SK-N-MC (cell line): ENCODE measurements at regions not wholly inside any gene's neighbourhood (a gene's known extent, or its start where the extent isn't known, plus 50 kb on each side); places are given as distances from the start of the nearest gene placed in this dataset.

ENCODE experiments used
- DNase-seq: peaks from one replicate; pipeline ENCODE4 v3.0.0-alpha.2; 2011; ENCODE audit warnings: low read depth, low spot score
- H3K27ac ChIP-seq: fragments of 200-600 bp; sonication (generic); 2 replicates; pipeline ENCODE4 v1.5.1; 2016; ENCODE audit warnings: mixed run types
- H3K36me3 ChIP-seq: fragments of 200-600 bp; sonication (generic); 2 replicates; pipeline ENCODE4 v1.6.1; 2017; ENCODE audit warnings: antibody characterized with exemption, low read length, mixed read lengths; ENCODE audit not compliant: insufficient read depth
- H3K4me3 ChIP-seq: fragments of 200-600 bp; sonication (generic); 2 replicates; pipeline ENCODE4 v1.5.1; 2016
- H3K9ac ChIP-seq: fragments of 200-600 bp; sonication (generic); 2 replicates; pipeline ENCODE4 v1.8.0; 2017; ENCODE audit warnings: mixed run types, mixed read lengths; ENCODE audit not compliant: insufficient read length
- H3K9me3 ChIP-seq: fragments of 200-600 bp; sonication (generic); 2 replicates; pipeline ENCODE4 v1.6.1; 2017; ENCODE audit warnings: low read depth, mild to moderate bottlenecking, antibody characterized with exemption, low read length, moderate library complexity, mixed read lengths
- EZH2 ChIP-seq: fragments of 200-600 bp; sonication (generic); IDR thresholded peaks from one replicate; pipeline ENCODE4 v1.6.1; 2017; ENCODE audit warnings: antibody characterized with exemption
- FOXP2 ChIP-seq: optimal IDR thresholded peaks from 2 replicates; pipeline ENCODE3; 2011; ENCODE audit warnings: mild to moderate bottlenecking, moderate library complexity; ENCODE audit not compliant: insufficient read depth; ENCODE audit errors: extremely low read length, control extremely low read depth
- POLR2AphosphoS5 ChIP-seq: IDR thresholded peaks from 2 replicates; pipeline ENCODE4 v1.6.1; 2012; ENCODE audit warnings: mild to moderate bottlenecking, low read depth, low read length, borderline replicate concordance

GRCh38 chr6:104134876-104135275 lies 724.8 kb downstream of the HACE1 start:
- H3K27ac ChIP-seq: no peak overlapping the region
- no peaks in the 10 kb centered on the region for H3K9me3 ChIP-seq
- H3K4me3 ChIP-seq: no peak overlapping the region
- H3K36me3 ChIP-seq: peaks cover 36% of the 10 kb centered on the region
- no peak for TF ChIP-seq FOXP2
- TF ChIP-seq POLR2AphosphoS5: no peak
- no peak for TF ChIP-seq EZH2
- DNase-seq: no peak
- no peak overlapping the region for H3K9ac ChIP-seq

DNA sequence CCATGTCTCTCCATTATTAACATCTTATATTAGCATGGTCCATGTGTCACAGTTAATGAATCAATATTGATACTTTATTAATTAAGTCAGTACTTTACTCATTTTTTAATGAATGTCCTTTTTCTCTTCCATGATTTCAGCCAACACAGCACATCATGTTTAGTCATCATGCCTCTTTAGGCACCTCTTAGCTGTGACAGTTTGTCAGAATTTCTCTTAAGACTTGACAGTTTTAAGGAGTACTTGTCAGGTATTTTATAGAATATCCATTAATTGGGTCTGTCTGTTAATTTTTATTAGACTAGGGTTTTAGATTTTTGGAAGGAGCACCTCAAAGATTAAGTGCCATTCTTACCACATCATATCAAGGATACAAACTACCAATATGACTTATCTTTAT lies 729.4 kb downstream of the HACE1 start:
- H3K4me3 ChIP-seq: no peak overlapping the region
- peaks cover 67% of the 10 kb centered on the region for H3K36me3 ChIP-seq
- H3K9ac ChIP-seq: no peak overlapping the region
- DNase-seq: no peak
- no peak for TF ChIP-seq POLR2AphosphoS5
- no peak overlapping the region for H3K27ac ChIP-seq
- H3K9me3 ChIP-seq: no peaks in the 10 kb centered on the region

- TF ChIP-seq EZH2 (no peak), FOXP2 (no peak), POLR2AphosphoS5 (no peak)
- Histone ChIP-seq H3K9me3 (no peaks in the 10 kb centered on the region), H3K9ac (no peak overlapping the region), H3K27ac (no peak overlapping the region), H3K36me3 (peaks cover 46% of the 10 kb centered on the region), H3K4me3 (no peak overlapping the region)
- no peak for DNase-seq
Observed at GRCh38 chr6:104126315-104127005, 733.3 kb downstream of the HACE1 start.

GRCh38 chr6:104123227-104123626 lies 736.5 kb downstream of the HACE1 start:
- Histone ChIP-seq H3K27ac (peak overlapping the region; percentile 72), H3K4me3 (no peak overlapping the region), H3K9ac (no peak overlapping the region), H3K36me3 (peaks cover 35% of the 10 kb centered on the region), H3K9me3 (no peaks in the 10 kb centered on the region)
- TF ChIP-seq FOXP2 (no peak), POLR2AphosphoS5 (no peak), EZH2 (no peak)
- peak; percentile 57 for DNase-seq

- Histone ChIP-seq H3K9ac (no peak overlapping the region), H3K9me3 (no peaks in the 10 kb centered on the region), H3K36me3 (peaks cover 8% of the 10 kb centered on the region; the same call in 1 of the 2 replicates), H3K4me3 (no peak overlapping the region), H3K27ac (no peak overlapping the region)
- no peak for TF ChIP-seq FOXP2
- no peak for DNase-seq
Observed at GRCh38 chr6:104118274-104118673, 741.4 kb downstream of the HACE1 start.

DNA sequence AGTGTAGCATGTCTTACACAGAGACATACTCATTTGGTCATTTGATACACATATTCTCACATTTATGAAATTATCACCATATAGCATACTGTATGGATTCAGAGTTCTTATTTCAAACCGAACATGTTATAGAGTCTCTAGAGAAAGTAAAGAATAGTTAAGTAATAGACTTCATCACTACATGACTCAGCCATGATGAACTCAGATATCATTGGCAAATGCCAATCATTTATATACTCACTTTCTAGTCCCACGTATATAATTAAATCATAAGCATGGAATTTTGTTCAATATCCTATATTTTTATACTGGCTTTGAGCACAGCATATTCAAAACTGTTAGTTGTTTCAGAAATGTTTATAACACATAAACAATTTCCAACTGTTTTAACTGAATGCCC lies 749.9 kb downstream of the HACE1 start:
- Histone ChIP-seq H3K9ac (no peak overlapping the region), H3K36me3 (peaks cover 9% of the 10 kb centered on the region), H3K9me3 (no peaks in the 10 kb centered on the region), H3K27ac (no peak overlapping the region), H3K4me3 (no peak overlapping the region)
- no peak for DNase-seq
- no peak for TF ChIP-seq POLR2AphosphoS5
- TF ChIP-seq FOXP2: no peak
- TF ChIP-seq EZH2: no peak

- Histone ChIP-seq H3K36me3 (peaks cover 10% of the 10 kb centered on the region), H3K4me3 (no peak overlapping the region), H3K9ac (no peak overlapping the region), H3K27ac (peak overlapping the region; percentile 19; the same call in 1 of the 2 replicates), H3K9me3 (no peaks in the 10 kb centered on the region)
- DNase-seq: no peak
- TF ChIP-seq EZH2 (no peak), FOXP2 (no peak), POLR2AphosphoS5 (no peak)
Observed at GRCh38 chr6:104108634-104109033, 751.1 kb downstream of the HACE1 start.

DNA sequence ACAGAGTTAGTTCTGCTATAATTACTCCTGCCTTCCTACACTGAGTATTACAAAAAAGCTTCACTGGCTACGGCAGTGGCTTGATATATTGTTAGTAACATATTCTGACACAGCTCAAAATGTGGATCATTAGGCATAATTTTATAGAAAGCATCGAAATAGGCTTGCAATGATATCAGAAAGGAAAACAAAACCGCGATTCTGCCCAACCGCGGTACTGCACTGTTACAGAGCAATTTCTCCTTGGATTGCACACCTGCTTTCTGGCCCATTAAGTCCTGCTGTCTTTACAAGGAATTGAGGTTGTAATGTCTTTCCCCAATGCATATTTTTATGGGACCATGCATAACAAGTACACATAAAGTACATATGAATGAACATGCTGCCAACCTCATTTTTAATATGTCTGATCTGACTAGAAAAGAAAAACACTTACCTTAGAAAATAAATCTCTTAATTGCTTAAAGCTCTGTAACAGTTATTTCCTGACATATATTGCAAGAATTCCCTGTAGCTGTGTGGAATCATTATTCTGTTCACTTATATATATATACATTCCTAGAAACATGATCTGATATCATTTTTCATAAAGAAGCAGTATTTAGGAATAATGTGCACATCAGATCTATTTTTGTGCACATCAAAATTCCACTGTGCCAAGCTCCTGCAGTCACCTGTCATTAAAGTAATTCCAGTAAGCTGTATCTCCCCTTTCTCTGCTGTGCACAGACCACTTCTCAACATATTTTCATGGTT lies 763.9 kb downstream of the HACE1 start:
- TF ChIP-seq POLR2AphosphoS5 (no peak), FOXP2 (no peak), EZH2 (no peak)
- no peak overlapping the region for H3K4me3 ChIP-seq
- no peak for DNase-seq
- H3K27ac ChIP-seq: no peak overlapping the region
- no peak overlapping the region for H3K9ac ChIP-seq
- H3K36me3 ChIP-seq: no peaks in the 10 kb centered on the region
- H3K9me3 ChIP-seq: peaks cover 4% of the 10 kb centered on the region; the same call in 1 of the 2 replicates
